Hepatocyte (in vitro differentiated cells): ENCODE measurements at regions not wholly inside any gene's neighbourhood (a gene's known extent, or its start where the extent isn't known, plus 50 kb on each side); places are given as distances from the start of the nearest gene placed in this dataset.

Experiments used
- DNase-seq: peaks from one replicate; pipeline ENCODE4 v3.0.0-alpha.2; 2016; ENCODE audit warnings: low spot score
- H2AFZ ChIP-seq: fragments of 200-600 bp; sonication (generic); 2 replicates; pipeline ENCODE4 v1.6.0; 2016; ENCODE audit warnings: antibody characterized with exemption, mild to moderate bottlenecking
- H3K27ac ChIP-seq: fragments of 200-600 bp; sonication (generic); 2 replicates; pipeline ENCODE4 v1.5.1; 2016; ENCODE audit warnings: mild to moderate bottlenecking
- H3K27me3 ChIP-seq: fragments of 200-600 bp; sonication (generic); 2 replicates; pipeline ENCODE4 v1.6.1; 2016
- H3K36me3 ChIP-seq: fragments of 200-600 bp; sonication (generic); replicated peaks from 2 replicates; pipeline ENCODE4 v1.5.1; 2016; ENCODE audit warnings: low read depth; ENCODE audit not compliant: insufficient read depth
- H3K4me1 ChIP-seq: fragments of 200-600 bp; sonication (generic); 2 replicates; pipeline ENCODE4 v1.5.1; 2016; ENCODE audit warnings: mild to moderate bottlenecking, moderate library complexity; ENCODE audit not compliant: insufficient read depth
- H3K4me2 ChIP-seq: fragments of 200-600 bp; sonication (generic); 2 replicates; pipeline ENCODE4 v1.6.0; 2016
- H3K4me3 ChIP-seq: fragments of 200-600 bp; sonication (generic); 2 replicates; pipeline ENCODE4 v1.5.1; 2016; ENCODE audit warnings: mild to moderate bottlenecking
- H3K79me2 ChIP-seq: fragments of 200-600 bp; sonication (generic); 2 replicates; pipeline ENCODE4 v1.6.0; 2017; ENCODE audit warnings: mild to moderate bottlenecking
- H3K9me2 ChIP-seq: fragments of 200-600 bp; sonication (generic); replicated peaks from 2 replicates; pipeline ENCODE4 v1.6.0; 2017; ENCODE audit warnings: mild to moderate bottlenecking; ENCODE audit not compliant: insufficient read depth
- H3K9me3 ChIP-seq: fragments of 200-600 bp; sonication (generic); 2 replicates; pipeline ENCODE4 v1.5.1; 2016; ENCODE audit warnings: low read depth, mild to moderate bottlenecking
- H4K20me1 ChIP-seq: fragments of 200-600 bp; sonication (generic); 2 replicates; pipeline ENCODE4 v1.6.0; 2016; ENCODE audit warnings: mild to moderate bottlenecking; ENCODE audit not compliant: insufficient read depth, poor library complexity, severe bottlenecking
- EZH2 ChIP-seq: fragments of 200-600 bp; sonication (generic); IDR thresholded peaks from 2 replicates; pipeline ENCODE4 v1.6.1; 2016; ENCODE audit warnings: antibody characterized with exemption, mild to moderate bottlenecking, borderline replicate concordance
- EZH2phosphoT487 ChIP-seq: fragments of 200-600 bp; sonication (generic); IDR thresholded peaks from one replicate; pipeline ENCODE4 v1.6.1; 2018; ENCODE audit warnings: antibody characterized with exemption, mild to moderate bottlenecking, low read depth, moderate library complexity; ENCODE audit not compliant: unreplicated experiment, severe bottlenecking
- WGBS: methylation state at CpG from one replicate; pipeline ENCODE4 v1.1.6; 2016; ENCODE audit warnings: low lambda C conversion rate; ENCODE audit errors: missing lambda C conversion rate; 5-methylcytosine and 5-hydroxymethylcytosine counted together
- TF ChIP-seq, protein P1 (sequence below): fragments of 200-600 bp; sonication (generic); IDR thresholded peaks from 2 replicates; pipeline ENCODE4 v1.5.1; 2016; ENCODE audit warnings: antibody characterized with exemption, mild to moderate bottlenecking; ENCODE audit not compliant: poor library complexity

DNA sequence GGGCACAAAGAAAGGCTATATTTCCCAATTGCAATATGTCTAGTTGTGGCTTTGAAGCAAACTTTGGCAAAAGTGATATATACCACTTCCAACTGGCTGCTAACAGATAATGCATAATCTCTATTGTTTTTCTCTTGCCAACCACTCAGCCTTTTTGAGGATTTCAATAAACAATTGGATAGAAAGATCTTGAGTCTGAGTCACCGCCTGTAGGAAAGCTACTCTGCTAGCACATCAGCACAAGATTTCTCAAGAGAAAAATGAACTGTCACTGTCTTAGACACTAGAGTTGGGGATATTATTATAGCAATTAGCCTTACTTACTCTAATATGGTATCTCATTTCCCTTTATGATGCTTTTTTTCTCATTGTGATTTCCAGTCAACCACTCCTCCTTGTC, 119.7 kb downstream of the SST start:
- Histone ChIP-seq H3K9me3 (no peaks in the 10 kb centered on the region), H2AFZ (no peak overlapping the region)

DNA sequence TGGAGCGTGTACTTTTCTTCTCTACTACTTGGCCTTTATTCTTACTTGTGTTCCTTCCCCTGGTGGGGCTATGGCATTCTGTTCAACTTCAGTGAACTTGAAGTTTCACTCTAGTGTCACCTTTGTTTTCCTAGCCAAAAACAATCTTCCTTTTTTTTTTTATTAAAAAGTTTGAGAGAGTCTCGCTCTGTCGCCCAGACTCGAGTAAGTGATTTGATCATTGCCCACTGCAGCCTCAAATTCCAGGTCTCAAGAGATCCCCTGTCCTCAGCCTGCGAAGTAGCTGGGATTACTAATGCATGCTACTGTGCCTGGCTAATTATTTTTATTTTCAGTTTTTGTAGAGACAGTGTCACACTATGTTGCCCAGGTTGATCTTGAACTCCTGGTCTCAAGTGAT, 124.8 kb downstream of the SST start:
- no peak for DNase-seq
- Histone ChIP-seq H2AFZ (no peak overlapping the region), H3K27ac (no peak overlapping the region), H3K4me1 (no peaks in the 10 kb centered on the region), H3K27me3 (no peaks in the 10 kb centered on the region), H3K9me2 (no peaks in the 10 kb centered on the region), H3K4me3 (no peak overlapping the region), H3K9me3 (no peaks in the 10 kb centered on the region), H3K36me3 (no peaks in the 10 kb centered on the region), H4K20me1 (no peaks in the 10 kb centered on the region), H3K79me2 (no peaks in the 10 kb centered on the region), H3K4me2 (no peak overlapping the region)
- 98% methylated on average over 5 of the region's 5 CpGs for WGBS
- no peak for TF ChIP-seq EZH2
- TF ChIP-seq, protein P1, sequence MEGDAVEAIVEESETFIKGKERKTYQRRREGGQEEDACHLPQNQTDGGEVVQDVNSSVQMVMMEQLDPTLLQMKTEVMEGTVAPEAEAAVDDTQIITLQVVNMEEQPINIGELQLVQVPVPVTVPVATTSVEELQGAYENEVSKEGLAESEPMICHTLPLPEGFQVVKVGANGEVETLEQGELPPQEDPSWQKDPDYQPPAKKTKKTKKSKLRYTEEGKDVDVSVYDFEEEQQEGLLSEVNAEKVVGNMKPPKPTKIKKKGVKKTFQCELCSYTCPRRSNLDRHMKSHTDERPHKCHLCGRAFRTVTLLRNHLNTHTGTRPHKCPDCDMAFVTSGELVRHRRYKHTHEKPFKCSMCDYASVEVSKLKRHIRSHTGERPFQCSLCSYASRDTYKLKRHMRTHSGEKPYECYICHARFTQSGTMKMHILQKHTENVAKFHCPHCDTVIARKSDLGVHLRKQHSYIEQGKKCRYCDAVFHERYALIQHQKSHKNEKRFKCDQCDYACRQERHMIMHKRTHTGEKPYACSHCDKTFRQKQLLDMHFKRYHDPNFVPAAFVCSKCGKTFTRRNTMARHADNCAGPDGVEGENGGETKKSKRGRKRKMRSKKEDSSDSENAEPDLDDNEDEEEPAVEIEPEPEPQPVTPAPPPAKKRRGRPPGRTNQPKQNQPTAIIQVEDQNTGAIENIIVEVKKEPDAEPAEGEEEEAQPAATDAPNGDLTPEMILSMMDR = no peak
- TF ChIP-seq EZH2phosphoT487 = no peak

More for the DNA sequence above, 119.7 kb downstream of the SST start:
- Histone ChIP-seq H3K4me3 (no peak overlapping the region), H4K20me1 (no peaks in the 10 kb centered on the region), H3K4me2 (no peak overlapping the region), H3K27ac (no peak overlapping the region), H3K36me3 (no peaks in the 10 kb centered on the region), H3K4me1 (no peaks in the 10 kb centered on the region), H3K27me3 (no peaks in the 10 kb centered on the region), H3K79me2 (no peaks in the 10 kb centered on the region), H3K9me2 (no peaks in the 10 kb centered on the region)
- TF ChIP-seq EZH2phosphoT487 (no peak), EZH2 (no peak)
- TF ChIP-seq, protein P1 = no peak
- WGBS = 100% methylated on average over 1 of the region's 1 CpG
- no peak for DNase-seq

DNA sequence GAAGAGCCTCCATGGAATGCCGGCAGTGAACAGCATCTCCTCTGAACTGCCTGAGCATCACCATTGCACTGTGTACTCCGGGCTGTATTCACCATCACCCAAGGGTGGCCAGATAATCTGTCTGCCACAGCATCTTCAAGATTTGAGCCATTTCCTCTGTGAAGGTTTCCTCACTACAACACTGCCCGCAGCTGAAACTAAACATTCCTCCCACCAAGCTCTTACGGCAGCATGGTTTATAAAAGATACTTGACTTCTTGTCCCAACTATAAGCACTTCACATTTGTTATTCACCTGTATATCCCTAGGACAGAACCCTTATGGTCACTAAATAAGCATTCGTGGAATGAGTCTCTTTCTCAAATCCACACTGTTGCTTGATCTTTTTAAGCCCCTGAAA, 125.9 kb downstream of the SST start:
- Histone ChIP-seq H2AFZ (no peak overlapping the region), H3K4me1 (no peaks in the 10 kb centered on the region), H4K20me1 (no peaks in the 10 kb centered on the region), H3K79me2 (no peaks in the 10 kb centered on the region), H3K9me3 (no peaks in the 10 kb centered on the region), H3K4me3 (no peak overlapping the region), H3K27ac (no peak overlapping the region), H3K4me2 (no peak overlapping the region), H3K27me3 (no peaks in the 10 kb centered on the region), H3K9me2 (no peaks in the 10 kb centered on the region), H3K36me3 (no peaks in the 10 kb centered on the region)
- no peak for TF ChIP-seq EZH2phosphoT487
- WGBS = 96% methylated on average over 5 of the region's 5 CpGs
- DNase-seq = no peak

DNA sequence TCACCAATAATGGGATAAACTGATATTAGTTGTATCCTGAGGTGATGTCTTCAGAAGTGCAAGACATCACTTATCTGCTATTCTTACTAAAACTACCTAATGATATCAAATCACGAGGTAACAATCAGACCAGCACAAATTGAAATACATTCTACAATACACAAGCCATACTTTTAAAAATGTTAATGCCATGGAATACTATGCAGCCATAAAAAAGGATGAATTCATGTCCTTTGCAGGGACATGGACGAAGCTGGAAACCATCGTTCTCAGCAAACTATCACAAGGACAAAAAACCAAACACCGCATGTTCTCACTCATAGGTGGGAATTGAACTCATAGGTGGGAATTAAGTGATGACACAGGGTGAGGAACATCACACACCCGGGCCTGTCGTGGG, 129.3 kb downstream of the SST start:
- Histone ChIP-seq H3K9me3 (no peaks in the 10 kb centered on the region), H2AFZ (no peak overlapping the region), H4K20me1 (no peaks in the 10 kb centered on the region), H3K4me3 (no peak overlapping the region), H3K36me3 (no peaks in the 10 kb centered on the region), H3K9me2 (no peaks in the 10 kb centered on the region), H3K4me1 (no peaks in the 10 kb centered on the region), H3K27me3 (no peaks in the 10 kb centered on the region), H3K4me2 (no peak overlapping the region), H3K27ac (no peak overlapping the region), H3K79me2 (no peaks in the 10 kb centered on the region)
- TF ChIP-seq, protein P1 = no peak
- TF ChIP-seq EZH2 (no peak), EZH2phosphoT487 (no peak)
- WGBS = 87% methylated on average over 6 of the region's 6 CpGs
- DNase-seq = no peak
